Esophagus mucosa (tissue), 1 donor: ENCODE measurements at regions not wholly inside any gene's neighbourhood (a gene's known extent, or its start where the extent isn't known, plus 50 kb on each side); places are given as distances from the start of the nearest gene placed in this dataset.
A peak's percentile ranks its signal among the peaks of the same experiment; 100 is the strongest.

Experiments used
- ATAC-seq: fragments of 200-7000 bp; cut with Tn5 transposase; one replicate; pipeline ENCODE4 v1.9.1; 2020
- donor health status: DM: yes; HTN: yes; CAD: no.

GRCh38 chr1:90558126-90558525 lies 159.0 kb downstream of the BARHL2 start:
- no peak for ATAC-seq

GRCh38 chr1:90557706-90558105 lies 159.4 kb downstream of the BARHL2 start:
- no peak for ATAC-seq

- no peak for ATAC-seq
Observed at GRCh38 chr1:90550626-90551406, 166.3 kb downstream of the BARHL2 start.

- no peak for ATAC-seq
Observed at GRCh38 chr1:90544356-90544755, 172.7 kb downstream of the BARHL2 start.

GRCh38 chr1:90537606-90538362 lies 179.3 kb downstream of the BARHL2 start:
- no peak for ATAC-seq

- ATAC-seq, result no peak
Observed at GRCh38 chr1:90534663-90535295, 182.3 kb downstream of the BARHL2 start.

- no peak for ATAC-seq
Observed at GRCh38 chr1:90534116-90534515, 183.0 kb downstream of the BARHL2 start.

- no peak for ATAC-seq
Observed at GRCh38 chr1:90526954-90527353, 190.1 kb downstream of the BARHL2 start.

GRCh38 chr1:90522432-90522831 lies 194.7 kb downstream of the BARHL2 start:
- ATAC-seq, result no peak

- no peak for ATAC-seq
Observed at GRCh38 chr1:90513956-90514355, 203.1 kb downstream of the BARHL2 start.

- no peak for ATAC-seq
Observed at GRCh38 chr1:90512441-90512840, 204.7 kb downstream of the BARHL2 start.

GRCh38 chr1:90510143-90510542 lies 207.0 kb downstream of the BARHL2 start:
- ATAC-seq, result no peak

GRCh38 chr1:90509225-90510048 lies 207.7 kb downstream of the BARHL2 start:
- ATAC-seq, result no peak

- peak; percentile 22 for ATAC-seq
Observed at GRCh38 chr1:90508376-90509167, 208.5 kb downstream of the BARHL2 start.

- no peak for ATAC-seq
Observed at GRCh38 chr1:90507173-90507572, 209.9 kb downstream of the BARHL2 start.

- no peak for ATAC-seq
Observed at GRCh38 chr1:90505806-90506205, 211.3 kb downstream of the BARHL2 start.

GRCh38 chr1:90504509-90504908 lies 212.6 kb downstream of the BARHL2 start:
- no peak for ATAC-seq

GRCh38 chr1:90502696-90503095 lies 214.4 kb downstream of the BARHL2 start:
- ATAC-seq, result no peak

- ATAC-seq, result no peak
Observed at GRCh38 chr1:90502194-90502593, 214.9 kb downstream of the BARHL2 start.

GRCh38 chr1:90501281-90501680 lies 215.8 kb downstream of the BARHL2 start:
- ATAC-seq, result no peak

- ATAC-seq, result no peak
Observed at GRCh38 chr1:90494748-90495282, 222.3 kb downstream of the BARHL2 start.

GRCh38 chr1:90488451-90488850 lies 228.7 kb downstream of the BARHL2 start:
- ATAC-seq, result no peak
